Endodermal cell (in vitro differentiated cells): ENCODE measurements at regions not wholly inside any gene's neighbourhood (a gene's known extent, or its start where the extent isn't known, plus 50 kb on each side); places are given as distances from the start of the nearest gene placed in this dataset.

Experiments used
- DNase-seq: peaks from one replicate; pipeline ENCODE4 v3.0.0-alpha.2; 2017
- H3K27ac ChIP-seq: 2 replicates; pipeline ENCODE4 v1.5.1; 2013; ENCODE audit warnings: mild to moderate bottlenecking, low read depth, low read length, moderate library complexity
- H3K27me3 ChIP-seq: 2 replicates; pipeline ENCODE4 v1.6.1; 2013; ENCODE audit warnings: mild to moderate bottlenecking, low read length, moderate library complexity; ENCODE audit not compliant: insufficient read depth, control insufficient read depth, poor library complexity, severe bottlenecking
- H3K36me3 ChIP-seq: 2 replicates; pipeline ENCODE4 v1.7.0; 2013; ENCODE audit warnings: mild to moderate bottlenecking, low read length, moderate library complexity; ENCODE audit not compliant: control insufficient read depth, insufficient read depth
- H3K4me1 ChIP-seq: one replicate; pipeline ENCODE4 v1.7.0; 2013; ENCODE audit warnings: low read length; ENCODE audit not compliant: control insufficient read depth, insufficient read depth
- H3K4me3 ChIP-seq: 2 replicates; pipeline ENCODE4 v1.5.1; 2013; ENCODE audit warnings: mild to moderate bottlenecking, low read length, moderate library complexity
- H3K9ac ChIP-seq: 2 replicates; pipeline ENCODE4 v1.6.1; 2013; ENCODE audit warnings: mild to moderate bottlenecking, low read length, moderate library complexity; ENCODE audit not compliant: poor library complexity, severe bottlenecking; ENCODE audit errors: extremely low read depth
- H3K9me3 ChIP-seq: 2 replicates; pipeline ENCODE4 v1.6.1; 2013; ENCODE audit warnings: mild to moderate bottlenecking, low read length, moderate library complexity; ENCODE audit not compliant: control insufficient read depth
- H3K27ac Mint-ChIP-seq: 2 replicates; pipeline ENCODE4 v1.8.0; 2020; ENCODE audit warnings: mixed read lengths
- H3K27me3 Mint-ChIP-seq: 2 replicates; pipeline ENCODE4 v1.8.0; 2021; ENCODE audit warnings: mild to moderate bottlenecking, mixed read lengths; ENCODE audit not compliant: insufficient read depth
- H3K36me3 Mint-ChIP-seq: 2 replicates; pipeline ENCODE4 v1.8.0; 2020; ENCODE audit warnings: low read depth, mixed read lengths
- H3K4me1 Mint-ChIP-seq: 2 replicates; pipeline ENCODE4 v1.8.0; 2020; ENCODE audit warnings: mixed read lengths
- H3K4me3 Mint-ChIP-seq: 2 replicates; pipeline ENCODE4 v1.8.0; 2020; ENCODE audit warnings: mild to moderate bottlenecking, moderate library complexity, mixed read lengths
- H3K9me3 Mint-ChIP-seq: 2 replicates; pipeline ENCODE4 v1.8.0; 2020; ENCODE audit warnings: mild to moderate bottlenecking, mixed read lengths
- CTCF ChIP-seq: fragments of 200-600 bp; sonication (generic); conservative IDR thresholded peaks from 2 replicates; pipeline ENCODE4 v1.5.0; 2021; ENCODE audit warnings: antibody characterized with exemption, mild to moderate bottlenecking
- WGBS, 2 experiments: methylation state at CpG; one replicate each; pipeline versions ENCODE4 v1.1.5 to v1.1.7; 2013; ENCODE audit warnings: missing lambda C conversion rate in 2 of 2, mixed read lengths in 1 of 2; ENCODE audit not compliant: insufficient coverage in 1 of 2, insufficient read length in 1 of 2; 5-methylcytosine and 5-hydroxymethylcytosine counted together

- Histone ChIP-seq H3K9ac (no peak overlapping the region), H3K27ac (peak overlapping the region; percentile 21), H3K9me3 (no peaks in the 10 kb centered on the region), H3K36me3 (no peaks in the 10 kb centered on the region), H3K4me3 (no peak overlapping the region), H3K27me3 (no peaks in the 10 kb centered on the region), H3K4me1 (peaks cover 27% of the 10 kb centered on the region)
- Mint-ChIP-seq H3K27me3 (peaks cover 35% of the 10 kb centered on the region), H3K4me3 (peak overlapping the region; percentile 13), H3K4me1 (peaks cover 75% of the 10 kb centered on the region), H3K36me3 (no peaks in the 10 kb centered on the region), H3K9me3 (no peaks in the 10 kb centered on the region), H3K27ac (no peak overlapping the region)
- no peak for TF ChIP-seq CTCF
- no peak for DNase-seq
- 78 to 80% methylated on average over 5 to 7 of the region's 7 CpGs for WGBS, 2 experiments
Observed at GRCh38 chr13:99691552-99691951, 190.3 kb downstream of the TM9SF2 start.

DNA sequence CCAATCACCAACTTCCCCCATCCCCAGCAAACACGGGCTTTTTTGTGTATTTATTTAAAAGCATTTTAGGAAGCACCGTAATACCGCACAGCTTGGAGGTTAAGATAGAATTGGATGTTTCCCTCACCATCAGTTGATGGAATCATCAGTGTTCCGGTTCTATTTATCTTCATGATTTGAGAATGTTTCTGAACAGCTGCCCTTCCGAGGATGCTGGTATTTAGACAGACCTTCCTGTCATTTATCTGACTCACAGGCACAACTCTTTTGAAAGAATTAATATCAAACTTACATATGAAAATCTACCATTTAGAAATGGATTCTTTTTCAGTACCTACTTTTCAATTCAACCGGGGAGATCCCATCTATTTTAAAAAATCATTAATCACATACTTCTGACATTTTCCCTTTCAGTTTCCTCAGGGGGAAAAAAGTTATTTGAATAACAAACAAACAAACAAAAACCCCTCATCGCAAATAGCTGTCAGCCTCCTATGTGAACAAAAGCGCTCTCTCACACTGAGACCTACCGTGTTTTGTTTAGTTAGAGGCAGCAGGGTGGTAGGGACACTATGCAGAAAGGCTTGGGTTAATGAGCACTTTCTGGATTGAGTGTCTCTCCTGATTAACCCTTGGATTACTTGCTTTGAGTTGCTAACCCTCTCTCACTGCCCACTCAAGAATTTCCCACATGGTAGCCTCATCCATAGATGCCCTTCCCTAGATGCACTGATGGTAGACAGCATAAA lies 189.3 kb downstream of the TM9SF2 start:
- H3K27me3 ChIP-seq = no peaks in the 10 kb centered on the region
- WGBS, 2 experiments = 18 to 21% methylated on average over 5 to 9 of the region's 9 CpGs
- peak overlapping the region; percentile 91 for H3K27ac ChIP-seq
- Mint-ChIP-seq H3K27me3 (peaks cover 30% of the 10 kb centered on the region), H3K36me3 (no peaks in the 10 kb centered on the region), H3K4me1 (peaks cover 83% of the 10 kb centered on the region), H3K27ac (peak overlapping the region; percentile 83), H3K4me3 (peak overlapping the region; percentile 15), H3K9me3 (no peaks in the 10 kb centered on the region)
- H3K36me3 ChIP-seq = no peaks in the 10 kb centered on the region
- H3K9ac ChIP-seq = no peak overlapping the region
- no peak for TF ChIP-seq CTCF
- peak overlapping the region; percentile 10 for H3K4me3 ChIP-seq
- no peaks in the 10 kb centered on the region for H3K9me3 ChIP-seq
- DNase-seq = no peak
- H3K4me1 ChIP-seq = peaks cover 32% of the 10 kb centered on the region

DNA sequence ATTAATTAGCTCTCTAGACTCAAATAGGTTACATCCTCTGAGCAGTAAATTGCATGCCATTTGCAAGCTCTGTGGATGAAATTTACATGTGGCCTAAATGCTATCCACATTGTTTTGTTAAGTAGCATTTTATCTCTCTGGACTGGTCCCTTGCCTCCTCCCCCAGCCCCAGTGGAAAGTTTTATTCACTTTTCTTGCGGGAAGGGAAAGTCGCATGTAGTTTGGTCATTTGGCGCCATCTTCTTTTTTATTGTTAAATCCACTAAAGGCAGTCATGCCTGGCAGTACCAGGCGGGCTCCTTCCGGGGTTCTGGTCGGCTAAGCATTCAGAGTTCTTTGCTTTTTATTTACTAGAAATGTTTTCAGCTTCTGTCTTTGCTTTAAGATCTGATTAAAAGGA lies 188.7 kb downstream of the TM9SF2 start:
- Histone ChIP-seq H3K4me1 (peaks cover 32% of the 10 kb centered on the region), H3K9ac (no peak overlapping the region), H3K27me3 (no peaks in the 10 kb centered on the region), H3K4me3 (peak overlapping the region; percentile 10), H3K9me3 (no peaks in the 10 kb centered on the region), H3K36me3 (no peaks in the 10 kb centered on the region), H3K27ac (peak overlapping the region; percentile 91)
- 18% methylated on average over 6 of the region's 6 CpGs; no CpG with 5 or more reads in 1 of the 2 experiments for WGBS, 2 experiments
- Mint-ChIP-seq H3K4me1 (peaks cover 83% of the 10 kb centered on the region), H3K27ac (peak overlapping the region; percentile 83), H3K9me3 (no peaks in the 10 kb centered on the region), H3K36me3 (no peaks in the 10 kb centered on the region), H3K4me3 (peak overlapping the region; percentile 15), H3K27me3 (peaks cover 26% of the 10 kb centered on the region)
- no peak for TF ChIP-seq CTCF
- DNase-seq = peak; percentile 58
